ENCODE measurements at regions not wholly inside any gene's neighbourhood (a gene's known extent, or its start where the extent isn't known, plus 50 kb on each side); places are given as distances from the start of the nearest gene placed in this dataset.
"Not testable (repeated sequence)": the region's sequence is repeated elsewhere in the genome, so short reads cannot be mapped to it uniquely, and the experiment has no call there.

DNA sequence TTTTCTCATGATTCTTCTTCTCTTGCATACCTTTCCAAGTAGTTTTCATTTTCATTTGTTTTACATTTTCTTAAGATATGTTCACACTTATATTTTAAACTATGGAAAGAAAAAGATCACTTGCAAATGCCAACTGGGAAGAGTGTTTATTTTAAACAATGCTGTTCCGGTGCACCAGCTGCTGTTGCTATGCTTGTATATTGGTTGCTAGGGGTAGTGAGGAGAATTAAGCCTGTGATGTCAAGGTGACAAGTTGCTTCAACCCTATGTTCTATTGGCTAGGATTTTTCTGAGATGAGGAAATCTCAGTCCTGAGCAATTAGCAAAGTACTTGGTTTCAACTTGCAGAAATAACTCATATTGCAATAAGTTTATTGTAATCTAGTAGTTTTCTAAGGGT, 500.1 kb downstream of the MFSD1 start:
- no peaks in the 10 kb centered on the region for H3K9me3 ChIP-seq (ENCODE audit: control insufficient read depth, insufficient read depth, low read depth, low read length)
- no peak overlapping the region for H3K9ac ChIP-seq (ENCODE audit: insufficient read depth, low read length)
- TF ChIP-seq, protein P1, sequence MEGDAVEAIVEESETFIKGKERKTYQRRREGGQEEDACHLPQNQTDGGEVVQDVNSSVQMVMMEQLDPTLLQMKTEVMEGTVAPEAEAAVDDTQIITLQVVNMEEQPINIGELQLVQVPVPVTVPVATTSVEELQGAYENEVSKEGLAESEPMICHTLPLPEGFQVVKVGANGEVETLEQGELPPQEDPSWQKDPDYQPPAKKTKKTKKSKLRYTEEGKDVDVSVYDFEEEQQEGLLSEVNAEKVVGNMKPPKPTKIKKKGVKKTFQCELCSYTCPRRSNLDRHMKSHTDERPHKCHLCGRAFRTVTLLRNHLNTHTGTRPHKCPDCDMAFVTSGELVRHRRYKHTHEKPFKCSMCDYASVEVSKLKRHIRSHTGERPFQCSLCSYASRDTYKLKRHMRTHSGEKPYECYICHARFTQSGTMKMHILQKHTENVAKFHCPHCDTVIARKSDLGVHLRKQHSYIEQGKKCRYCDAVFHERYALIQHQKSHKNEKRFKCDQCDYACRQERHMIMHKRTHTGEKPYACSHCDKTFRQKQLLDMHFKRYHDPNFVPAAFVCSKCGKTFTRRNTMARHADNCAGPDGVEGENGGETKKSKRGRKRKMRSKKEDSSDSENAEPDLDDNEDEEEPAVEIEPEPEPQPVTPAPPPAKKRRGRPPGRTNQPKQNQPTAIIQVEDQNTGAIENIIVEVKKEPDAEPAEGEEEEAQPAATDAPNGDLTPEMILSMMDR (conservative IDR thresholded peaks at IDR 0.05 in 1 of 2, IDR thresholded peaks at IDR 0.05 in 1 of 2; ENCODE audit: low read depth in 1 of 2, low read length in 2 of 2) = no peak
- no peak for TF ChIP-seq EZH2 (IDR thresholded peaks at IDR 0.05; ENCODE audit: low read length, missing control alignments)
- DNase-seq (ENCODE audit: low read depth in 2 of 2) = no peak
- no peaks in the 10 kb centered on the region for H3K36me3 ChIP-seq (ENCODE audit: control insufficient read depth, insufficient read depth, low read length)
- no peak overlapping the region for H2AFZ ChIP-seq (ENCODE audit: low read length)
- no peaks in the 10 kb centered on the region for H4K20me1 ChIP-seq (ENCODE audit: control insufficient read depth, extremely low read depth, insufficient read depth, low read length)
- no peaks in the 10 kb centered on the region for H3K79me2 ChIP-seq (ENCODE audit: control insufficient read depth, insufficient read depth, low read length)
- no peak overlapping the region for H3K27ac ChIP-seq (ENCODE audit: insufficient read depth, low read length)
- no peak overlapping the region for H3K4me2 ChIP-seq (ENCODE audit: extremely low read depth, insufficient read depth, low read length)
- no peaks in the 10 kb centered on the region for H3K4me1 ChIP-seq (ENCODE audit: control insufficient read depth, extremely low read depth, insufficient read depth, low read length)
- H3K27me3 ChIP-seq (ENCODE audit: control insufficient read depth, insufficient read depth, low read length) = no peaks in the 10 kb centered on the region
- no peak overlapping the region for H3K4me3 ChIP-seq (replicated peaks in 1 of 4; ENCODE audit: control extremely low read depth in 1 of 4, insufficient read depth in 1 of 4, low read depth in 3 of 4, low read length in 4 of 4)

DNA sequence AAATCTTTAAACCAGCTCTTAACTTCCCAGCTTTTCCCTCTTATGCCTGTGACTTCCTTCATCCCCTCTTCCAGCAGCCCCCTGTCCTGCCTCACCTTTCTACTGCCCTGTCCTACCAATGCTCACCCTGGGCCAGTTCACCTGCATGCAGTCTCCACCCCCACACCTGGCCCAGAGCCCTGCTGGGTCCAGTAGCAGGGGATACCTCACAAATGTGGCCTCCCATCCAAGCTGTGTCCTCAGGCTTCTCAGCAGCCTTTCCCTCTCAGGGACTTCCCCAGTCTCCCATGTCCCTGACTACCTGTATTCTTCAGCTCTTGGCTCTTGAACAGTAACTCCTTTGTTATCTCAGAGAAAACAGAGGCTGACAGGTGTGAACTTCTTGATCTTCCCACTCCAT, 503.2 kb downstream of the MFSD1 start:
- Histone ChIP-seq H3K79me2 (ENCODE audit: control insufficient read depth, insufficient read depth, low read length) (no peaks in the 10 kb centered on the region), H4K20me1 (ENCODE audit: control insufficient read depth, extremely low read depth, insufficient read depth, low read length) (no peaks in the 10 kb centered on the region), H2AFZ (ENCODE audit: low read length) (no peak overlapping the region), H3K27me3 (ENCODE audit: control insufficient read depth, insufficient read depth, low read length) (no peaks in the 10 kb centered on the region), H3K4me3 (replicated peaks in 1 of 4; ENCODE audit: control extremely low read depth in 1 of 4, insufficient read depth in 1 of 4, low read depth in 3 of 4, low read length in 4 of 4) (no peak overlapping the region), H3K36me3 (ENCODE audit: control insufficient read depth, insufficient read depth, low read length) (no peaks in the 10 kb centered on the region), H3K4me2 (ENCODE audit: extremely low read depth, insufficient read depth, low read length) (no peak overlapping the region), H3K4me1 (ENCODE audit: control insufficient read depth, extremely low read depth, insufficient read depth, low read length) (no peaks in the 10 kb centered on the region), H3K27ac (ENCODE audit: insufficient read depth, low read length) (no peak overlapping the region), H3K9me3 (ENCODE audit: control insufficient read depth, insufficient read depth, low read depth, low read length) (no peaks in the 10 kb centered on the region), H3K9ac (ENCODE audit: insufficient read depth, low read length) (no peak overlapping the region)
- no peak for DNase-seq (ENCODE audit: low read depth in 2 of 2)
- TF ChIP-seq, protein P1 (conservative IDR thresholded peaks at IDR 0.05 in 1 of 2, IDR thresholded peaks at IDR 0.05 in 1 of 2; ENCODE audit: low read depth in 1 of 2, low read length in 2 of 2) = no peak
- TF ChIP-seq EZH2 (IDR thresholded peaks at IDR 0.05; ENCODE audit: low read length, missing control alignments) = no peak

DNA sequence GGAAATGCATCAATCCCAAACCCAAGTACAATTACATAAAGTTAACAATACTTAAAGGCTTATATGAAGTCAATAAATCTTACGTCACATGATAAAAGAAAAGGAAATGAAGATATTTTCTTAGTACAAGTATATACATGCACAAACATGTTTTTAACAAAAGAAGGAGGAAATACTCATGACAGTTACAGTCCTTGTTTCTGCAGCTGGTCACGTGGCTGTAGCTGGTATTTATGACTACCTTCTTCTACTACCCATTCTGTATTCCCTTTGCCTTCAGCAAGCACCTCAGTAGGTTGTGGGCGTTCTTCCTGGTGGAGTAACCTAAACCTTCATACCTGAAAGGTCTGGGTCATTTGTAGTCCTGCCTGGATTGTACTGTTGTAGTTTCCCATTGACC, 514.9 kb downstream of the MFSD1 start:
- not testable (repeated sequence) for H3K4me3 ChIP-seq (replicated peaks in 1 of 4; ENCODE audit: control extremely low read depth in 1 of 4, insufficient read depth in 1 of 4, low read depth in 3 of 4, low read length in 4 of 4); H3K27ac ChIP-seq (ENCODE audit: insufficient read depth, low read length); H4K20me1 ChIP-seq (ENCODE audit: control insufficient read depth, extremely low read depth, insufficient read depth, low read length)

More for the DNA sequence above, 514.9 kb downstream of the MFSD1 start:
- H3K27me3 ChIP-seq (ENCODE audit: control insufficient read depth, insufficient read depth, low read length); H2AFZ ChIP-seq (ENCODE audit: low read length); H3K36me3 ChIP-seq (ENCODE audit: control insufficient read depth, insufficient read depth, low read length); H3K79me2 ChIP-seq (ENCODE audit: control insufficient read depth, insufficient read depth, low read length); DNase-seq (ENCODE audit: low read depth in 2 of 2); H3K4me1 ChIP-seq (ENCODE audit: control insufficient read depth, extremely low read depth, insufficient read depth, low read length); H3K9ac ChIP-seq (ENCODE audit: insufficient read depth, low read length); H3K9me3 ChIP-seq (ENCODE audit: control insufficient read depth, insufficient read depth, low read depth, low read length); H3K4me2 ChIP-seq (ENCODE audit: extremely low read depth, insufficient read depth, low read length): not testable (repeated sequence)
